NCI-H146 (cell line): ENCODE measurements at regions not wholly inside any gene's neighbourhood (a gene's known extent, or its start where the extent isn't known, plus 50 kb on each side); places are given as distances from the start of the nearest gene placed in this dataset.
A peak's percentile ranks its signal among the peaks of the same experiment; 100 is the strongest.

Source experiments
- DNase-seq: peaks from one replicate; lab custom pipeline; 2025; lab: John Stamatoyannopoulos, UW

GRCh38 chr5:105587963-105588662 lies 2025.5 kb upstream of the NUDT12 start:
- no peak for DNase-seq

GRCh38 chr5:105581988-105582690 lies 2019.5 kb upstream of the NUDT12 start:
- DNase-seq = peak; percentile 92

GRCh38 chr5:105573575-105573974 lies 2011.0 kb upstream of the NUDT12 start:
- no peak for DNase-seq

- no peak for DNase-seq
Measured at GRCh38 chr5:105565531-105565930, 2002.9 kb upstream of the NUDT12 start.

- DNase-seq = no peak
Measured at GRCh38 chr5:105563842-105564241, 2001.3 kb upstream of the NUDT12 start.

GRCh38 chr5:105554568-105555169 lies 1992.1 kb upstream of the NUDT12 start:
- no peak for DNase-seq

DNA sequence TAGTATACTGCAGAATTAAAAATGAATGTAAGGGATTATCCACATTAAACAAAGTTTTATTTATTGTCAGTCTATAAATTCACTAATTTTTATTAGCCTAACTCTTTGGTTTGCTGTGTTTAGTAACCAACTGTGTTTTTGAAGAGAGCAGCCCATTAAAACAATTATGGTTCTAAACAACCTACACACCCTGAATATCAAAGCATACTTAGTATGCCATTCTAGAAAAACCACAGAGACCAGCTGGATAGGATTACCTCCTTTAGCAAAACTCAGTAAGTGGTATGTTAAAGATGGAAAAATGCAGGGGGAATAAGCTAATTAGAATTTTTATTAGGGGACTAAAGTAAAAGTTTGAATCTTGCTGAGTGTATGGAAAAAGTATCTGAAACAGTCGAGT lies 1981.7 kb upstream of the NUDT12 start:
- peak; percentile 4 for DNase-seq

DNA sequence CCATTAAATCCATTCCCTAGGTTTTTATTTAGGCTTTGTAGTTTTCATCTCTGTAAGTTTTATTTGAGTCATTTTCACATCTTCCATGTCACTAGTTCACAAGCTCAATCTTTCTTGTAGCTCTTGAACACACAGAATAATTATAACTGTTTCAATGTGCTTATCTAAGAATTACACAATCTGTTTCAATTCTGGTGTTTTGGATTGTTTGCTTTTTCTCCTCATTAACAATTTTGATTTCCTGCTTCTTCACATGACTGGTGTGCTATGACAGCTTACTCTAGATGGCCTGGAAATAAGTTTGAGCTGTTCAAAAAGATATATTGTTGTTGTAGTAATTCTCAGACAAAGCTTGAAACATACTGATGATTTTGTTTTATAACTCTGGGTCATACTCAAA lies 1974.1 kb upstream of the NUDT12 start:
- DNase-seq = no peak

- DNase-seq = no peak
Measured at GRCh38 chr5:105530716-105531261, 1968.2 kb upstream of the NUDT12 start.

DNA sequence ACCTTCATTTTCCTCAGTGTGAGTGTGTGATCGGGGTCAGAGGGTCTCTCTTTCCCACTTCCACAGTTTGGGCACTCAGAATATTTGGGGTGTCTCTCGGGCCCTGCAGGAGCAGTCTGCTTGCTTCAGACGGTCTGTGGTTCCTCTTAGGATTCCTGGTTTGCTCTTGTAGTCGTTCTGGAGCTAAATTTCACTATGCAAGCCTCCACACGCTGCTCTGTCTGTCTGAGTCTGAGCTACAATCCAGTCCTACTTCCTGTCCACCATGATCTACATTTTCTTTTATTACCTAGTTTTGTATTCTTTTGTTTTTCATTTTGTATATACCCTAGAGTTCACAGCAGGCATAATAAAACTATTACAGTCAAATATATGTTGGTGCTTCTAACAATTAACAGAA lies 1967.3 kb upstream of the NUDT12 start:
- no peak for DNase-seq

- DNase-seq = no peak
Measured at GRCh38 chr5:105508519-105508918, 1945.9 kb upstream of the NUDT12 start.

DNA sequence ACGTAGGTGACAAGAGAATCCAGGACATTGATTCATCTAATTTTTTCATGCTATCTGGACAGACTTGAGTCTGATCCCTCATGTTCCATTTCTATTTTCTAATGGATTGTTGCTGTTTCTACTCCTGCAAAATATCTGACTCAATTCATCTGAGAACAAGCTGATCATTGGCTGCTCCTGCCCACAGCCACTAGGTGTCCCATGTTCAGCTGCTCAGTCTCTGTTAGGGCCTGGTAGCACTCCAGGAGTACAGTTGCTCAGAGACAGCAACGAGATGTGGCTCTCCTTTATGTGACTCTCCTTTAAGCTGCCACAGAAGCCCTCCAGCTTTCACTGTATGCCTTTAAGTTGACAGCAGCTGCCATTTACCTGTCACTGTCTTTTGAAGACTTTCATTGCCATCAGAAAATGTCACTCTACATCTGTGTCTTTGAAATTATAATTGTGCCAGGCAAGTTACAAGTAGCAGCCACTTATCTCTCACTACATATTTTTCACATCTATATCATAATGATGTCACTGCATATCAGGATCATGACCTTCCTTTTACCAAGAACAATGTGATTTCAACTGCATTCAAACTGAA lies 1944.2 kb upstream of the NUDT12 start:
- peak; percentile 4 for DNase-seq

GRCh38 chr5:105503950-105504349 lies 1941.4 kb upstream of the NUDT12 start:
- DNase-seq = no peak

DNA sequence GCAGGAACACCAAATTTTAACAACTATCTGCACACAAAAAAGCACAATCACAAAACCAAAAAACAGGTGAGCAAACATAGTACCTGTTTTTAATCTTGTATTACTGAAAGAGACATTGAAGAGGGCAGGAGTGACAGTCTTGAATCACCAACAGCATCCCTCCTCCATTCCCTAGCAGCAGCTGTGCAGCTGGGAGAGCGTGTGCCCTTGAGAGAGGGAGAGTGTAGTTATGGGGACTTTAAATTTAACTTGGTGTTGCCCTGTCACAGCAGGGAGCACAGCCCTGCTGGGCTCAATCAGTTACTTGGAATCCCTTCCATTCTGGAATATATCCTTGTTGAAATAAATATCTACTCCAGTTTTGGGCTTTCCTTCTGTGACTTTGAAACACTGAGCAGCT lies 1938.7 kb upstream of the NUDT12 start:
- peak; percentile 47 for DNase-seq

GRCh38 chr5:105475401-105475800 lies 1912.8 kb upstream of the NUDT12 start:
- DNase-seq = no peak

- no peak for DNase-seq
Measured at GRCh38 chr5:105462377-105462776, 1899.8 kb upstream of the NUDT12 start.

DNA sequence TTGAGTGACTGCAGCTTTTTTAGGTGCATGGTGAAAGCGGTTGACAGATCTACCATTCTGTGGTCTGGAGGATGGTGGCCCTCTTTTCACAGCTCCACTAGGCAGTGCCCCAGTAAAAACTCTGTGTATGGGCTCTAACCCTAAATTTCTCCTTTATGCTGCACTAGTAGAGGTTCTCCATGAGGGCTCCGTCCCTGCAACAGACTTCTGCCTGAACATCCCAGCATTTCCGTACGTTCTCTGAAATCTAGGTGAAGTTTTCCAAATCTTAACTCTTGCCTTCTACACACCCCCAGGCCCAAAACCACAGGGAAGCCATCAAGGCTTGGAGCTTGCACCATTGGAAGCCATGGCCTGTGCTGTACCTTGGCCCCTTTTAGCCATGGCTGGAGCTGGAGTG lies 1898.1 kb upstream of the NUDT12 start:
- no peak for DNase-seq

DNA sequence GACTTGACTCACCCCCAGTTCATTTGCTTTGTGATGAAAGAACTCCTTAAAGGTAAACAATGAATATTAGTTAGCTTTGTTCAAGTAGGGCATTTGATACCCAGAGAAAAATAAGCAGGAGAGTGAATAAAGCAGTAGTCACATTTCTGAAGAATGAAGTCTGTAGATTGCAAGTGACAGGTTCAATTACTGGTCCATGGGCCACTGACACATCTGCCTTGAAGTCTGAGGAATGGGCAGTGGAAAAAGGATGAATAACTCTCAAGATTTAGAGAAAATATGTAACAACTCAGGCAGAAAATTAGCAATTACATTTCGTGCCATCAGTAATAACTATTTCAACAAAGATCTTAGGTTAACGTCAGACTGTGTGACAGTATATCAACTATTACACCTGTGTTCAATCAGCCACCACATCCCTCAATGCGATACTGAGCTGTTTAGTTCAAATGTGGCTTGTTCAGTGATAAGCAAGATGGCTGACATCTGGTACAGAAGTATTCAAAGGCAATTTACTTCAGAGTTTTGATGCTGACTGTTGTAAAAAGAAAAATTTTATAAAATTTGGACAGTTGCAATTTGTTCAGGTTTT lies 1890.7 kb upstream of the NUDT12 start:
- no peak for DNase-seq

- DNase-seq = no peak
Measured at GRCh38 chr5:105448271-105448670, 1885.7 kb upstream of the NUDT12 start.

GRCh38 chr5:105430516-105430915 lies 1867.9 kb upstream of the NUDT12 start:
- no peak for DNase-seq

- no peak for DNase-seq
Measured at GRCh38 chr5:105428451-105429380, 1866.1 kb upstream of the NUDT12 start.
